ENCODE measurements at regions not wholly inside any gene's neighbourhood (a gene's known extent, or its start where the extent isn't known, plus 50 kb on each side); places are given as distances from the start of the nearest gene placed in this dataset.
"Not testable (repeated sequence)": the region's sequence is repeated elsewhere in the genome, so short reads cannot be mapped to it uniquely, and the experiment has no call there.

- ATAC-seq; DNase-seq; intact Hi-C loops (cut with DNase I): not testable (repeated sequence)
These were observed 358.5 kb downstream of the ZNF674 start for GRCh38 chrX:46186811-46187106.

GRCh38 chrX:46185923-46186810 is 359.1 kb downstream of the ZNF674 start:
- intact Hi-C loops (cut with DNase I), result no loop called here
- DNase-seq (no peak), ATAC-seq (no peak)

GRCh38 chrX:46184749-46185148 is 360.5 kb downstream of the ZNF674 start:
- ATAC-seq (no peak), DNase-seq (no peak)
- intact Hi-C loops (cut with DNase I), result no loop called here

GRCh38 chrX:46180258-46180687 is 364.9 kb downstream of the ZNF674 start:
- no peak for ATAC-seq
- DNase-seq, result no peak
- intact Hi-C loops (cut with DNase I), result no loop called here

GRCh38 chrX:46179748-46180147 is 365.5 kb downstream of the ZNF674 start:
- no peak for ATAC-seq
- DNase-seq, result no peak
- intact Hi-C loops (cut with DNase I), result no loop called here

GRCh38 chrX:46178763-46179162 is 366.5 kb downstream of the ZNF674 start:
- DNase-seq (no peak), ATAC-seq (no peak)

GRCh38 chrX:46173159-46173558 is 372.1 kb downstream of the ZNF674 start:
- DNase-seq, result no peak
- ATAC-seq, result no peak
- intact Hi-C loops (cut with DNase I), result no loop called here

More at GRCh38 chrX:46178763-46179162, 366.5 kb downstream of the ZNF674 start:
- intact Hi-C loops (cut with DNase I), result no loop called here

GRCh38 chrX:46171457-46171856 is 373.8 kb downstream of the ZNF674 start:
- intact Hi-C loops (cut with DNase I); ATAC-seq; DNase-seq: not testable (repeated sequence)

GRCh38 chrX:46169808-46170207 is 375.4 kb downstream of the ZNF674 start:
- ATAC-seq, result no peak
- DNase-seq, result no peak
- intact Hi-C loops (cut with DNase I), result no loop called here

- no peak for ATAC-seq
- intact Hi-C loops (cut with DNase I), result no loop called here
- DNase-seq, result no peak
These were observed 377.0 kb downstream of the ZNF674 start for GRCh38 chrX:46168254-46168653.

- intact Hi-C loops (cut with DNase I), result no loop called here
- DNase-seq (no peak), ATAC-seq (no peak)
These were observed 379.4 kb downstream of the ZNF674 start for GRCh38 chrX:46165866-46166265.

- DNase-seq (no peak), ATAC-seq (no peak)
- intact Hi-C loops (cut with DNase I), result no loop called here
These were observed 379.8 kb downstream of the ZNF674 start for GRCh38 chrX:46165411-46165810.

GRCh38 chrX:46152756-46153155 is 392.5 kb downstream of the ZNF674 start:
- intact Hi-C loops (cut with DNase I), result no loop called here
- ATAC-seq, result peak in 1 of 2 donors; percentile 33

GRCh38 chrX:46151332-46151731 is 393.9 kb downstream of the ZNF674 start:
- intact Hi-C loops (cut with DNase I); DNase-seq; ATAC-seq: not testable (repeated sequence)

More at GRCh38 chrX:46152756-46153155, 392.5 kb downstream of the ZNF674 start:
- DNase-seq, result no peak

GRCh38 chrX:46144566-46144965 is 400.7 kb downstream of the ZNF674 start:
- no peak for ATAC-seq
- no peak for DNase-seq
- intact Hi-C loops (cut with DNase I), result no loop called here

- intact Hi-C loops (cut with DNase I), result no loop called here
- DNase-seq (no peak), ATAC-seq (no peak)
These were observed 404.9 kb downstream of the ZNF674 start for GRCh38 chrX:46140272-46140671.

- intact Hi-C loops (cut with DNase I), result no loop called here
- ATAC-seq, result no peak
- DNase-seq, result no peak
These were observed 415.0 kb downstream of the ZNF674 start for GRCh38 chrX:46130247-46130646.

- DNase-seq (no peak), ATAC-seq (no peak)
- intact Hi-C loops (cut with DNase I), result no loop called here
These were observed 420.1 kb downstream of the ZNF674 start for GRCh38 chrX:46125111-46125510.

- ATAC-seq, result no peak
- intact Hi-C loops (cut with DNase I), result no loop called here
- DNase-seq, result no peak
These were observed 428.0 kb downstream of the ZNF674 start for GRCh38 chrX:46117234-46117633.

- intact Hi-C loops (cut with DNase I); ATAC-seq; DNase-seq: not testable (repeated sequence)
These were observed 457.9 kb downstream of the ZNF674 start for GRCh38 chrX:46087310-46087709.

- DNase-seq; intact Hi-C loops (cut with DNase I); ATAC-seq: not testable (repeated sequence)
These were observed 465.1 kb downstream of the ZNF674 start for GRCh38 chrX:46080121-46080520.

Data from left cardiac atrium (tissue), 4 donors.